ENCODE measurements at regions not wholly inside any gene's neighbourhood (a gene's known extent, or its start where the extent isn't known, plus 50 kb on each side); places are given as distances from the start of the nearest gene placed in this dataset.
A peak's percentile ranks its signal among the peaks of the same experiment; 100 is the strongest.

- no peak for ATAC-seq
- DNase-seq (ENCODE audit: low read depth, low spot score) = no peak
- intact Hi-C loops (cut with micrococcal nuclease; ENCODE audit: unreplicated experiment) = no loop called here
- ChIA-PET CTCF (no interaction called here), POLR2A (no interaction called here)
- no peaks in the 10 kb centered on the region for H3K27me3 ChIP-seq (ENCODE audit: control insufficient read depth, insufficient read depth, low read length)
- H3K36me3 ChIP-seq (ENCODE audit: control insufficient read depth, insufficient read depth, low read length) = no peaks in the 10 kb centered on the region
- no TSS peak for BruUV-seq (replicated peaks)
- H3K4me1 ChIP-seq (ENCODE audit: control insufficient read depth, insufficient read depth, low read length) = no peaks in the 10 kb centered on the region
- H3K9me3 ChIP-seq (ENCODE audit: control insufficient read depth, insufficient read depth, low read depth, low read length) = no peaks in the 10 kb centered on the region
- TF ChIP-seq TCF7L2 (IDR thresholded peaks at IDR 0.05; ENCODE audit: low read depth, low read length) = no peak
- TF ChIP-seq, protein P1, sequence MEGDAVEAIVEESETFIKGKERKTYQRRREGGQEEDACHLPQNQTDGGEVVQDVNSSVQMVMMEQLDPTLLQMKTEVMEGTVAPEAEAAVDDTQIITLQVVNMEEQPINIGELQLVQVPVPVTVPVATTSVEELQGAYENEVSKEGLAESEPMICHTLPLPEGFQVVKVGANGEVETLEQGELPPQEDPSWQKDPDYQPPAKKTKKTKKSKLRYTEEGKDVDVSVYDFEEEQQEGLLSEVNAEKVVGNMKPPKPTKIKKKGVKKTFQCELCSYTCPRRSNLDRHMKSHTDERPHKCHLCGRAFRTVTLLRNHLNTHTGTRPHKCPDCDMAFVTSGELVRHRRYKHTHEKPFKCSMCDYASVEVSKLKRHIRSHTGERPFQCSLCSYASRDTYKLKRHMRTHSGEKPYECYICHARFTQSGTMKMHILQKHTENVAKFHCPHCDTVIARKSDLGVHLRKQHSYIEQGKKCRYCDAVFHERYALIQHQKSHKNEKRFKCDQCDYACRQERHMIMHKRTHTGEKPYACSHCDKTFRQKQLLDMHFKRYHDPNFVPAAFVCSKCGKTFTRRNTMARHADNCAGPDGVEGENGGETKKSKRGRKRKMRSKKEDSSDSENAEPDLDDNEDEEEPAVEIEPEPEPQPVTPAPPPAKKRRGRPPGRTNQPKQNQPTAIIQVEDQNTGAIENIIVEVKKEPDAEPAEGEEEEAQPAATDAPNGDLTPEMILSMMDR (IDR thresholded peaks at IDR 0.05) = no peak
- TF ChIP-seq POLR2AphosphoS5 (IDR thresholded peaks at IDR 0.05; ENCODE audit: low read depth, low read length) = no peak
- no peak for TF ChIP-seq SIN3A (IDR thresholded peaks at IDR 0.05; ENCODE audit: borderline replicate concordance, insufficient read depth, low read depth, low read length)
- TF ChIP-seq REST (IDR thresholded peaks at IDR 0.05; ENCODE audit: insufficient read depth in 1 of 2, low read depth in 2 of 2, low read length in 1 of 2) = no peak
- H3K27ac ChIP-seq (ENCODE audit: low read length) = no peak overlapping the region
- in situ Hi-C loops (cut with HindIII; ENCODE audit: low pct_unique_long_range_greater_than_20kb, low sequenced_read_pairs) = no loop called here
- H3K4me3 ChIP-seq (ENCODE audit: low read depth in 2 of 2, low read length in 2 of 2) = no peak overlapping the region
These were observed 159.8 kb downstream of the ADAMTS15 start for GRCh38 chr11:130608287-130608686.

DNA sequence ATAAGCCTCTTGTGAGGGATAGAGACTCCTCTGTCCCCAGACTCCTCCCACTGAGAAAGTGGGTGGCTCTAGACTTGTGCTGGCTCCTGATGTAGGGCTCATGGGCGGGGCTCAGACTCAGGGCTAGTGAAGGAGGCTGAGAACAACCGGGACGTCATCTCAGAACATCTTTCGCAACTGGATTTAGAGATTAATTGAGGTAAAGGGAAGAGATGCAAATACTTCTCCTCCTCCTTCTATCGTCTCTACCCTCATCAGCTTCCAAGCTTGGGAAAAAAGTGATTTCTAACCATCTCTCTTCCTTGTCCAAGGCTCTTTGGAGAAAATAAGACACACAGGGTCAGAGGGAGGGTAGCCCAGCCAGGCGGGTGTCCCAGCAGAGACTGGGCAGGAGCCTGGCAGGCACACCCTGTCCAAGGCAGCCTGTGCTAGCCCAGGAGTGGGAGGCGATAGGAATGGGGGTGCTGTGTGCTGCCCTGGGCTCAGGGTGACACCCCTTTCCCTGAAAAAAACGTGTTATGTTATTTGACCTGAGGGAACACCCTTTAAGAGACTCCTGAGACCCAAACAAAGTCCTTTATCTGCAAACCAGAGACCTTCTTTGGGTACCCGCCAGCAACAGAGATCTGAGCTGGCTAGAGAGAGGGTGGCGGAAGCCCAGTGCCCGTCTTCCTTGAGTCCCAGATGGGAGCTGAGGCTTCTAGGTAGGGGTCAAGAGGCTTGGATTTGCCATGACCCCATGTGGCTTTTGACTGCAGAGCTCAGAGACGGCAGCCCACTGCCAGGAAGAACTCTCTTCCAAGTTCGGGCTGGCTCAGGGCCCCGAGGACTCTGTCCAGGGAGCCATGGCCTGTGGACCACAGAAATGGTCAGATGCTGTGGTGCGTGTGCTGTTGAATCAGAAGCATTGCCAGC lies 160.9 kb downstream of the ADAMTS15 start:
- in situ Hi-C loops (cut with HindIII; ENCODE audit: low pct_unique_long_range_greater_than_20kb, low sequenced_read_pairs) (no loop called here), intact Hi-C loops (cut with micrococcal nuclease; ENCODE audit: unreplicated experiment) (no loop called here)
- BruUV-seq (replicated peaks) = no TSS peak
- CTCF ChIA-PET = no interaction called here
- TF ChIP-seq, protein P1 (IDR thresholded peaks at IDR 0.05) = no peak
- no peak for TF ChIP-seq TCF7L2 (IDR thresholded peaks at IDR 0.05; ENCODE audit: low read depth, low read length)
- TF ChIP-seq POLR2AphosphoS5 (IDR thresholded peaks at IDR 0.05; ENCODE audit: low read depth, low read length) = no peak
- no peak for TF ChIP-seq SIN3A (IDR thresholded peaks at IDR 0.05; ENCODE audit: borderline replicate concordance, insufficient read depth, low read depth, low read length)
- TF ChIP-seq REST (IDR thresholded peaks at IDR 0.05; ENCODE audit: insufficient read depth in 1 of 2, low read depth in 2 of 2, low read length in 1 of 2) = no peak
- Histone ChIP-seq H3K4me1 (ENCODE audit: control insufficient read depth, insufficient read depth, low read length) (no peaks in the 10 kb centered on the region), H3K9me3 (ENCODE audit: control insufficient read depth, insufficient read depth, low read depth, low read length) (no peaks in the 10 kb centered on the region), H3K27ac (ENCODE audit: low read length) (no peak overlapping the region), H3K36me3 (ENCODE audit: control insufficient read depth, insufficient read depth, low read length) (no peaks in the 10 kb centered on the region), H3K27me3 (ENCODE audit: control insufficient read depth, insufficient read depth, low read length) (no peaks in the 10 kb centered on the region), H3K4me3 (ENCODE audit: low read depth in 2 of 2, low read length in 2 of 2) (no peak overlapping the region)
- POLR2A ChIA-PET = no interaction called here
- ATAC-seq (peak; percentile 58; the same call in 1 of the 2 replicates), DNase-seq (ENCODE audit: low read depth, low spot score) (no peak)

Measured in Panc1 (cell line).